Dendritic cell treated with granulocyte-macrophage colony-stimulating factor and Interleukin-4, amounts not matched to agents 40 ng/mL and 50 ng/mL, for 4 days (primary cell): ENCODE measurements at regions not wholly inside any gene's neighbourhood (a gene's known extent, or its start where the extent isn't known, plus 50 kb on each side); places are given as distances from the start of the nearest gene placed in this dataset.
"Not testable (repeated sequence)": the region's sequence is repeated elsewhere in the genome, so short reads cannot be mapped to it uniquely, and the experiment has no call there.

Experiments
- H3K27ac Mint-ChIP-seq: one replicate; pipeline ENCODE4 v1.8.0; 2022; ENCODE audit warnings: mild to moderate bottlenecking, mixed read lengths
- H3K27me3 Mint-ChIP-seq: one replicate; pipeline ENCODE4 v1.8.0; 2022; ENCODE audit warnings: mild to moderate bottlenecking, mixed read lengths
- H3K36me3 Mint-ChIP-seq: one replicate; pipeline ENCODE4 v1.8.0; 2022; ENCODE audit warnings: low read depth, mixed read lengths
- H3K4me1 Mint-ChIP-seq: one replicate; pipeline ENCODE4 v1.8.0; 2022; ENCODE audit warnings: low read depth, mixed read lengths
- H3K4me3 Mint-ChIP-seq: one replicate; pipeline ENCODE4 v1.8.0; 2022; ENCODE audit warnings: mild to moderate bottlenecking, moderate library complexity, mixed read lengths
- H3K9me3 Mint-ChIP-seq: one replicate; pipeline ENCODE4 v1.8.0; 2022; ENCODE audit warnings: mixed read lengths
- intact Hi-C: fragments of 100-400 bp; cut with micrococcal nuclease; formaldehyde crosslinking; loops from one replicate; pipeline ENCODE4 v1.15.0; 2022

DNA sequence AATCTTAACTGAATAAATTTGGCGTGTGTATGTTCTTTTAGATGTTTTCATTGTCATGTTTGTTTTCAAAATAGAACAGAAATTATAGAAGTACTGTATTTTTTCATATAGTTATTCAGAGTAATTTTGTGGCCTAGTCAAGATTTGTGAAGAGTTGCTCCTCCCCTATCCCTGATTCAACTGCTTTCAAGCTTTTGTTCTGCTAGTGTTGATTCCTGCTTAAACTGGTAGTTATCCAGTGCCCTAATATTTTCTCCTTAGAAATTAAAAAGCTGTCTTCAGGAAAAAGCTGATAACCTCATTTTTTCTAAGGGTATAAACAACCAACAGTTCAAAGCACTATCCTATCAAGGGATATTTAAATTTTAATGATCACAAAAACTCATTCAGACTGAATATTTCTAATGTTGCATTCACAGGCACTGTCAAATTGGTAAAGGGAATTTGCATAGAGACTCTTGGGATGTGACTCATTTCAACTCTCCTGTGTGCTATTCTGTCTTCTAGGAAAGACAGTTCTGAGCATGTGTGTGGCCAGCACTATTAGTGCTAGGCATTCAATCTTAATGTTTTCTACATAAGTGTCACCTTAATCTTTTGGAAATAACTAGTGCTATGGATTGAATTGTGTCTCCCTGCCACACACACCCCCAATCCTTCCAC is 1776.0 kb downstream of the LRRC4C start:
- Mint-ChIP-seq H3K27ac (no peak overlapping the region), H3K9me3 (peaks cover 32% of the 10 kb centered on the region), H3K4me3 (no peak overlapping the region), H3K36me3 (no peaks in the 10 kb centered on the region), H3K4me1 (no peaks in the 10 kb centered on the region), H3K27me3 (no peaks in the 10 kb centered on the region)
- intact Hi-C loops, result no loop called here

DNA sequence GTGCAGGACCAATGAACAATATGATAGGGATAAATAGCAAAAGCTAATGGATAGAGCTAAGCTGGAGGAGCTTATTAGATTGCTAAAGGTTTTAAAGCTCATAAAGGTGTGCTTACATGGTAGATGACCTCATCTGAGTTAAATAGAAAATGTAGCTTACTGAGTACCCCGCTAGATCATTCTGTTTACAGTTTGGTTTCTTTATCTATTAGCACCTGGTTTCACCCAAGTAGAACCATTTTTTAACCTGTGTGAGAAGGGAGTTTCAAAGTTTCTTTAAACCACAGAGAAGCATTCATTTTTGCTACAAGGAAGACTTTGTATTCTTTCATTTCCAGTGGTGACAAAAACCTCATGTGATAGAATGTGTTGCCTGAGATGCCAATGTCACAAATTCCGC is 1778.0 kb downstream of the LRRC4C start:
- Mint-ChIP-seq H3K4me1 (no peaks in the 10 kb centered on the region), H3K9me3 (peaks cover 26% of the 10 kb centered on the region), H3K4me3 (no peak overlapping the region), H3K27ac (no peak overlapping the region), H3K36me3 (no peaks in the 10 kb centered on the region), H3K27me3 (no peaks in the 10 kb centered on the region)
- intact Hi-C loops, result no loop called here

DNA sequence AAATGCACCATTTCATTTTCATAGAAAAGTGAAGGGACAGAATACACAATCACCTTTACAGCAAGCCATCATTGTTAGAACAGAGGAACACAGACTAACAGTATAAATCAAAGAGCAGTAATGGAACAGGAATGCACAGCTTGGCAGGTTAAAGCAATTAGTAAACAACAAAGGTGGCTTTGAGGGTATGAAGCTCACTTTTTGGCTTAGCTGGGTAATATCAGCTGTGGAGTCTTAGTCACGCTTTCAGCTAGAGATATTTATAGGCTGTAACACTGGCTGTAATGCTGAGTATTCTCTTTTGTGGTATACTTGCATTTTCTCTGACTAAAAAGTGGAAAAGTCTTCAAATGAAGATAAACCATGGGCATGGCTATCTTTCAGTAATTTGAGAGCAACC is 1780.5 kb downstream of the LRRC4C start:
- H3K27ac Mint-ChIP-seq, result no peak overlapping the region
- H3K4me1 Mint-ChIP-seq, result no peaks in the 10 kb centered on the region
- H3K36me3 Mint-ChIP-seq, result no peaks in the 10 kb centered on the region
- peaks cover 14% of the 10 kb centered on the region for H3K9me3 Mint-ChIP-seq
- intact Hi-C loops, result no loop called here
- no peak overlapping the region for H3K4me3 Mint-ChIP-seq
- H3K27me3 Mint-ChIP-seq, result no peaks in the 10 kb centered on the region

GRCh38 chr11:39675171-39675570 is 1784.3 kb downstream of the LRRC4C start:
- H3K27me3 Mint-ChIP-seq, result no peaks in the 10 kb centered on the region
- H3K27ac Mint-ChIP-seq, result no peak overlapping the region
- no peaks in the 10 kb centered on the region for H3K4me1 Mint-ChIP-seq
- H3K9me3 Mint-ChIP-seq, result peaks cover 11% of the 10 kb centered on the region
- no peak overlapping the region for H3K4me3 Mint-ChIP-seq
- no peaks in the 10 kb centered on the region for H3K36me3 Mint-ChIP-seq
- intact Hi-C loops, result no loop called here

GRCh38 chr11:39674761-39675160 is 1784.7 kb downstream of the LRRC4C start:
- no peaks in the 10 kb centered on the region for H3K36me3 Mint-ChIP-seq
- no peaks in the 10 kb centered on the region for H3K27me3 Mint-ChIP-seq
- intact Hi-C loops, result no loop called here
- H3K9me3 Mint-ChIP-seq, result peaks cover 10% of the 10 kb centered on the region
- no peaks in the 10 kb centered on the region for H3K4me1 Mint-ChIP-seq
- H3K27ac Mint-ChIP-seq, result no peak overlapping the region
- no peak overlapping the region for H3K4me3 Mint-ChIP-seq

- Mint-ChIP-seq H3K4me3 (no peak overlapping the region), H3K4me1 (no peaks in the 10 kb centered on the region), H3K9me3 (peaks cover 10% of the 10 kb centered on the region), H3K27me3 (no peaks in the 10 kb centered on the region), H3K36me3 (no peaks in the 10 kb centered on the region), H3K27ac (no peak overlapping the region)
- intact Hi-C loops, result no loop called here
Observed at GRCh38 chr11:39674024-39674423, 1785.4 kb downstream of the LRRC4C start.

DNA sequence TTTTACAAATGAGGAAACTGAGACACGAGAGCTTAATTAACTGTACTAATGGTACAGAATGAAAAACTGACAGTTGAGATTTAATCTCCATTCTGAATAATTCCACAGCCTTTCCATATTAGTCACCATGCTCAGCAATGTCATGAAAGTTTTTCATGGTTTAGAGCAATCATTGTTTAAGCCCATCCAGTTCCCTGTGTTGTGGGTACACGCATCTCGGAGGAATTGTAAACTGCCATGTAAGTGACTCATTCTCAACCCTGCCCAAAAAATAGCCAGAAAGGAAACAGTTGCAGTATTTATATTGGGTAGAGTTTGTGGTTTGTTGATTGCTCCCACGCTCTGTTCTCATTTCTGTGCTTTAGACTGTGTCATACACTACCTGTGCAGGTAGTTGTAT is 1790.8 kb downstream of the LRRC4C start:
- intact Hi-C loops, result no loop called here
- Mint-ChIP-seq H3K27me3 (no peaks in the 10 kb centered on the region), H3K4me1 (no peaks in the 10 kb centered on the region), H3K4me3 (no peak overlapping the region), H3K27ac (no peak overlapping the region), H3K36me3 (no peaks in the 10 kb centered on the region), H3K9me3 (peaks cover 58% of the 10 kb centered on the region)

DNA sequence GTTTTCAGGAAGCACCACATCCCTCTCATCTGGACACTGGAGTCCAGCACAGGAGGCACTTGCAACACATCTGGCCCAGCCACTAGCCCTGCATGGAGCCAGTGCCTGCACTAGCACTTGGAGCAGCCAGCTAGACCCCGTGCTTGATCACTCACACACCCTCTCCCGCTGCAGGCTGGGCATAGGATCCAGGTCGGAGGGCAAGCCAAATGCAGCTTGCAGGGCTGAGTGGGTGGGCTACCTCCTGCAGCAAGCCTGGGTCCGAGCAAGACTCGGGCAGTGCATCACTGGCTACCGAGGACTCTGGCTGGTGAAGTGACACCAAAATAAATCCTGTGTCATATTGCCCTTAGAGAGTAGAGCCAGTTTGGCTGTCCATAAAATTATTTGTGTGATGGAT is 1795.4 kb downstream of the LRRC4C start:
- intact Hi-C loops, result no loop called here
- Mint-ChIP-seq H3K27ac (no peak overlapping the region), H3K36me3 (no peaks in the 10 kb centered on the region), H3K4me3 (no peak overlapping the region), H3K27me3 (no peaks in the 10 kb centered on the region), H3K4me1 (no peaks in the 10 kb centered on the region), H3K9me3 (peaks cover 71% of the 10 kb centered on the region)

DNA sequence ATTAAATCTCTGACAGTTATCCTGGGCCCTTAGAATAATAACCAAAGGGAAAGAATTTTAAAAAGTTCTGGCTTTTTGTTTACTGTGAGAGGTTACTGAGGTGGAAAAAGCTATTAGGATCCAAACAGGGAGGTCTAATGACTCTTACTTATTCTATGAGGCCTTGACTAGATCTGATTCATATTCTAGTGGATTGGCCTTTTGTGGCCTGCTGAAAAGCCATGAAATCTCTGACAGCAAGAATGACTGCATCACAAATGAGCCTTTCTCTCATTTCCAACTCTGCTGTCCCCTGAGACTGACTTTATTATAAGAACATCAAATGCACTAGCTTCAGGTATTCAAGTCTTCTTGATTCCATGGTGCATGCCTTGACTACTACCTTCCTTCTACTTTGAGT is 1797.6 kb downstream of the LRRC4C start:
- no peaks in the 10 kb centered on the region for H3K36me3 Mint-ChIP-seq
- H3K27ac Mint-ChIP-seq, result no peak overlapping the region
- no peaks in the 10 kb centered on the region for H3K27me3 Mint-ChIP-seq
- H3K4me3 Mint-ChIP-seq, result no peak overlapping the region
- H3K4me1 Mint-ChIP-seq, result no peaks in the 10 kb centered on the region
- peaks cover 52% of the 10 kb centered on the region for H3K9me3 Mint-ChIP-seq
- intact Hi-C loops, result no loop called here

DNA sequence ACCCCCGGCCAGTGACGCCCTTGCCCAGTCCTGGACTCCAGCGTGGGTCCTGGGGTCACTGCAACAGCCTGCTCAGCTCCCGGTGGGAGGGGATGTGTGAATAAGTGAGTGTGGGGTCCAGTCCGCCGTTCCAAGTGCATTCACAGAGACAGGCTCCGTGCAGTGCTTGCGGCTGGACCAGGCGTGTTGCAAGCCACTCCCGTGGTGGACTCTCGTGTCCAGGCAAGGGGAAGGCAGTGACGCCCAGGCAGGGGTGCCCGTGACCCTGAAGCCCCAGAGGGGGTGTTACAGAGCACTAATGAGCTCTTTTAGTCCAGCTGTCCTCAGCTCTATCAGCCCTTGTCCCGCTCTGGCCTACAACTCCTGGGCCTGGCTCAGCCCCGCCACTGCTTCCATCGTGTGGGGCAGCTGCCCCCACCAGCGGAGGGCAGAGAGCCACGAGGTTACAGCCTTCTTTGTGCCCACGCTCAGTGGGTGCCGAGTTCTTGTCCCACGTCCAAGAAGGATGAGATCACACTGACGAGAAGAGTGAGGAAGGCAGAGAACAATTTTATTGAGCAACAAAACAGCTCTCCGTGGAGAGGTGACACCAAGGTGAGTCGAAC is 1807.5 kb downstream of the LRRC4C start:
- no peak overlapping the region for H3K27ac Mint-ChIP-seq
- H3K36me3 Mint-ChIP-seq, result no peaks in the 10 kb centered on the region
- H3K27me3 Mint-ChIP-seq, result no peaks in the 10 kb centered on the region
- H3K4me1 Mint-ChIP-seq, result no peaks in the 10 kb centered on the region
- no peak overlapping the region for H3K4me3 Mint-ChIP-seq
- intact Hi-C loops, result no loop called here
- H3K9me3 Mint-ChIP-seq, result peaks cover 36% of the 10 kb centered on the region

DNA sequence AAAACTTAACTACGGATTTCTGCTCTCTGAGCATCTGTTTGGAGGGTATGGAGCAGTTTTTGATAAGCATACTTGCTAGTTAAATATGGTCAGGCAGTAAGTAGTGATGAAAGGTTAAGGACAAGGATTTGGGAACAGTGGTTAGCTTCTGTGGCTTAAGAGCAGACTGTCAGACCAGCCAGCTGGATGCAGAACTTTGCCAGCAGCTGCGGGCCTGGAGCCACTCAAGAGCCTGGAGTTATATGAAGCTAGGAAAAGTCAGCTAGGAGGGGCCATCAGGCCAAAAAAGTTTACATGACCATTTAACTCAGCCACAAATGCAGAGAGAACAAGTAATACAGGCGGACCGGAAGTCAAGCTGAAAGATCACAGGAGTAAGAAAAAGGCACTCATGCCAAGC is 1817.7 kb downstream of the LRRC4C start:
- H3K27me3 Mint-ChIP-seq, result no peaks in the 10 kb centered on the region
- H3K36me3 Mint-ChIP-seq, result no peaks in the 10 kb centered on the region
- H3K4me1 Mint-ChIP-seq, result no peaks in the 10 kb centered on the region
- H3K9me3 Mint-ChIP-seq, result peaks cover 37% of the 10 kb centered on the region
- no peak overlapping the region for H3K27ac Mint-ChIP-seq
- no peak overlapping the region for H3K4me3 Mint-ChIP-seq
- intact Hi-C loops, result no loop called here

DNA sequence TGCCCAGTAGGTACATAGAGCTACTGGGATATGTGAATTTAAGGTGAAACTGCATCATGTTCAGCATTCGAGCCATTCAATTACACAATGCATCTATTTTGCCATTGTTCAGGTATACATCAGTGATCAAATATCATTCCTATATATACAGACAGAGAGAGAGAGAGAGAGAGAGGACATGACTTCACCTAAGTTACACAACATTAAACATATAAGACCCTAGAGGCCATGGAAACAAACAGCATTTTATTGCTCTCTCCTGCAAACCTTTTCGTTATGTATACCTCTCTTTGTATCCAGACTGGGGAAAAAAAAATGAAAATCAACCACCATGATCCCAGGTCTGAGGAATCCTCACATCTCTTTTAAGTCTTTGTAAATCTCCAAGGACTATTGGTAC is 1829.1 kb downstream of the LRRC4C start:
- intact Hi-C loops, result no loop called here
- Mint-ChIP-seq H3K36me3 (no peaks in the 10 kb centered on the region), H3K27ac (no peak overlapping the region), H3K27me3 (no peaks in the 10 kb centered on the region), H3K4me1 (no peaks in the 10 kb centered on the region), H3K9me3 (peaks cover 9% of the 10 kb centered on the region), H3K4me3 (no peak overlapping the region)

DNA sequence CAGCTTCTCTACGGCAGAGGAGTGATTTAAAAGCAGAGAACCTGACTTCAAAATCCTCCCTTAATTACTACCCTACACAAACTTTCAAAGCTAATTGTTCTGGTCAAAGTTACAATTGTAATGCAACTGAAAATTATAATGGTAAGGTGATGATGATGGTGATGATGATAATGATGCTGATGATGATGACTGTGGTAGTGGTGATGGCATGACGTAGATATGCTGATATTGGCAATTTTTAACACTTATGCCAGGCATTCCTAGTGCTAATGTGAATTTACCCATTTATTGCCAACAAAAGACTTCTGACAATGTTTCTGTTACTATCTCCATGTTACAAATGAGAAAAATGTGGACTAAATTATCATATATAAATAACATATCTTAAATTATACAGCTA is 1831.1 kb downstream of the LRRC4C start:
- Mint-ChIP-seq H3K4me3 (no peak overlapping the region), H3K27ac (no peak overlapping the region), H3K36me3 (no peaks in the 10 kb centered on the region), H3K4me1 (no peaks in the 10 kb centered on the region), H3K27me3 (no peaks in the 10 kb centered on the region), H3K9me3 (no peaks in the 10 kb centered on the region)
- intact Hi-C loops, result no loop called here

- H3K36me3 Mint-ChIP-seq, intact Hi-C loops, H3K4me1 Mint-ChIP-seq, H3K4me3 Mint-ChIP-seq, H3K27ac Mint-ChIP-seq, H3K9me3 Mint-ChIP-seq, H3K27me3 Mint-ChIP-seq: not testable (repeated sequence)
Observed at GRCh38 chr11:39620309-39620708, 1839.1 kb downstream of the LRRC4C start.

GRCh38 chr11:39617971-39618370 is 1841.5 kb downstream of the LRRC4C start:
- Mint-ChIP-seq H3K36me3 (no peaks in the 10 kb centered on the region), H3K27me3 (no peaks in the 10 kb centered on the region), H3K4me3 (no peak overlapping the region), H3K4me1 (no peaks in the 10 kb centered on the region), H3K27ac (no peak overlapping the region), H3K9me3 (no peaks in the 10 kb centered on the region)
- intact Hi-C loops, result no loop called here
